Breast epithelium (tissue), 4 donors: ENCODE measurements at regions not wholly inside any gene's neighbourhood (a gene's known extent, or its start where the extent isn't known, plus 50 kb on each side); places are given as distances from the start of the nearest gene placed in this dataset.
"Not testable (repeated sequence)": the region's sequence is repeated elsewhere in the genome, so short reads cannot be mapped to it uniquely, and the experiment has no call there.

Source experiments
- DNase-seq, 2 donors: peaks; one replicate each; pipeline ENCODE4 v3.0.0-alpha.2; 2019; ENCODE audit warnings: low spot score in 2 of 2
- H3K27ac ChIP-seq, 2 donors: fragments of 200-600 bp; sonication (generic) in 1 of 2; one replicate each; pipeline ENCODE4 v1.5.1; 2016 to 2019; ENCODE audit warnings: mild to moderate bottlenecking in 1 of 2
- H3K27me3 ChIP-seq, 2 donors: fragments of 200-600 bp; sonication (generic) in 1 of 2; one replicate each; pipeline versions ENCODE4 v1.5.1 to v1.6.0; 2017 to 2019; ENCODE audit warnings: control low read depth in 1 of 2, mild to moderate bottlenecking in 1 of 2
- H3K36me3 ChIP-seq: fragments of 200-600 bp; one replicate; pipeline ENCODE4 v1.5.1; 2019
- H3K4me1 ChIP-seq, 2 donors: fragments of 200-600 bp; sonication (generic); one replicate each; pipeline ENCODE4 v1.5.1; 2016 to 2019; ENCODE audit warnings: control low read depth in 1 of 2
- H3K4me3 ChIP-seq, 3 donors: fragments of 200-600 bp; sonication (generic); 1 replicate in 2 of 3; 2 replicates in 1 of 3; pipeline ENCODE4 v1.5.1; 2016 to 2019; ENCODE audit warnings: mild to moderate bottlenecking in 3 of 3, moderate library complexity in 2 of 3
- H3K9me3 ChIP-seq, 2 donors: fragments of 200-600 bp; sonication (generic) in 1 of 2; one replicate each; pipeline ENCODE4 v1.5.1; 2016 to 2019; ENCODE audit warnings: control low read depth in 1 of 2
- CTCF ChIP-seq, 3 donors: fragments of 450-650 bp; IDR thresholded peaks; one replicate each; pipeline ENCODE4 v1.5.1; 2016 to 2017; ENCODE audit warnings: antibody characterized with exemption in 3 of 3, mild to moderate bottlenecking in 3 of 3, moderate library complexity in 3 of 3
- POLR2A ChIP-seq: fragments of 450-650 bp; IDR thresholded peaks from one replicate; pipeline ENCODE4 v1.6.1; 2016; ENCODE audit warnings: antibody characterized with exemption, mild to moderate bottlenecking, moderate library complexity
- POLR2AphosphoS5 ChIP-seq, 3 donors: sonication (generic); formaldehyde crosslinking; IDR thresholded peaks; one replicate each; pipeline ENCODE4 v1.6.1; 2017; ENCODE audit warnings: antibody characterized with exemption in 3 of 3
- intact Hi-C: fragments of 100-400 bp; cut with DNase I; formaldehyde crosslinking; loops from one replicate; pipeline ENCODE4 v1.15.1; 2023; ENCODE audit warnings: low total_unique reads

- Histone ChIP-seq H3K27ac (no peak overlapping the region), H3K9me3 (no peaks in the 10 kb centered on the region), H3K4me1 (no peaks in the 10 kb centered on the region), H3K4me3 (no peak overlapping the region), H3K27me3 (no peaks in the 10 kb centered on the region), H3K36me3 (no peaks in the 10 kb centered on the region)
- intact Hi-C loops, result no loop called here
- TF ChIP-seq POLR2AphosphoS5 (IDR thresholded peaks at IDR 0.05) (no peak), POLR2A (no peak), CTCF (IDR thresholded peaks at IDR 0.05) (no peak)
- no peak for DNase-seq
Measured at GRCh38 chr7:12926206-12926605, 238.8 kb downstream of the ARL4A start.

- intact Hi-C loops, result no loop called here
Measured at GRCh38 chr7:12927635-12928434, 240.4 kb downstream of the ARL4A start.

GRCh38 chr7:12929476-12930140 is 242.2 kb downstream of the ARL4A start:
- no peaks in the 10 kb centered on the region for H3K27me3 ChIP-seq
- no peak overlapping the region for H3K27ac ChIP-seq

More at GRCh38 chr7:12927635-12928434, 240.4 kb downstream of the ARL4A start:
- Histone ChIP-seq H3K27me3 (no peaks in the 10 kb centered on the region), H3K27ac (no peak overlapping the region), H3K4me1 (no peaks in the 10 kb centered on the region), H3K9me3 (no peaks in the 10 kb centered on the region), H3K36me3 (no peaks in the 10 kb centered on the region), H3K4me3 (no peak overlapping the region)
- TF ChIP-seq CTCF (IDR thresholded peaks at IDR 0.05) (no peak), POLR2A (no peak), POLR2AphosphoS5 (IDR thresholded peaks at IDR 0.05) (no peak)
- DNase-seq, result no peak

GRCh38 chr7:12930534-12930933 is 243.1 kb downstream of the ARL4A start:
- H3K4me3 ChIP-seq, result no peak overlapping the region
- no peaks in the 10 kb centered on the region for H3K27me3 ChIP-seq
- no peak for DNase-seq
- intact Hi-C loops, result loop anchor here (2.0 kb wide), 1 partner anchor 54 kb away; no protein-coding TSS in a partner anchor
- no peaks in the 10 kb centered on the region for H3K4me1 ChIP-seq
- no peaks in the 10 kb centered on the region for H3K36me3 ChIP-seq
- no peaks in the 10 kb centered on the region for H3K9me3 ChIP-seq
- no peak overlapping the region for H3K27ac ChIP-seq
- no peak for TF ChIP-seq POLR2A
- no peak for TF ChIP-seq CTCF (IDR thresholded peaks at IDR 0.05)
- TF ChIP-seq POLR2AphosphoS5 (IDR thresholded peaks at IDR 0.05), result no peak

More at GRCh38 chr7:12929476-12930140, 242.2 kb downstream of the ARL4A start:
- H3K9me3 ChIP-seq, result no peaks in the 10 kb centered on the region
- intact Hi-C loops, result loop anchor here (2.0 kb wide), 1 partner anchor 53 kb away; no protein-coding TSS in a partner anchor
- no peaks in the 10 kb centered on the region for H3K4me1 ChIP-seq
- H3K4me3 ChIP-seq, result no peak overlapping the region
- no peaks in the 10 kb centered on the region for H3K36me3 ChIP-seq
- TF ChIP-seq POLR2AphosphoS5 (IDR thresholded peaks at IDR 0.05), result no peak
- TF ChIP-seq CTCF (IDR thresholded peaks at IDR 0.05), result no peak
- DNase-seq, result no peak

DNA sequence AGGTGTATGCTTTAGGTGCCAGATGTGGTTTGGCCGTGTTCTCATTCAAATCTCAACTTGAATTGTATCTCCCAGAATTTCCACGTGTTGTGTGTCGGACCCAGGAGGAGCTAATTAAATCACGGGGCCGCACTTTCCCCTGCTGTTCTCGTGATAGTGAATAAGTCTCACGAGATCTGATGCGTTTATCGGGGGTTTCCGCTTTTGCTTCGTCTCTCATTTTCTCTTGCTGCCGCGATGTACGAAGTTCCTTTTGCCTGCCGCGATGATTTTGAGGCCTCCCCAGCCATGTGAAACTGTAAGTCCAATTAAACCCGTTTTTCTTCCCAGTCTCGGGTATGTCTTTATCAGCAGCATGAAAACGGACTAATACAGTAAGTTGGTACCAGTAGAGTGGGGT is 244.0 kb downstream of the ARL4A start:
- not testable (repeated sequence) for H3K36me3 ChIP-seq, H3K27me3 ChIP-seq, DNase-seq, H3K4me3 ChIP-seq, H3K9me3 ChIP-seq, H3K4me1 ChIP-seq, H3K27ac ChIP-seq
- intact Hi-C loops, result loop anchor here (2.0 kb wide), 1 partner anchor 55 kb away; no protein-coding TSS in a partner anchor
